ENCODE measurements at regions not wholly inside any gene's neighbourhood (a gene's known extent, or its start where the extent isn't known, plus 50 kb on each side); places are given as distances from the start of the nearest gene placed in this dataset.

- H3K56ac ChIP-seq (ENCODE audit: insufficient read length, low read depth, low read length) = no peak overlapping the region
- H3K27ac ChIP-seq (ENCODE audit: insufficient read length, low read depth, low read length) = no peak overlapping the region
- H3K9me3 ChIP-seq (ENCODE audit: control insufficient read depth, low read depth, low read length) = no peaks in the 10 kb centered on the region
- H3K79me1 ChIP-seq (ENCODE audit: insufficient read depth, low read depth, low read length, poor library complexity, severe bottlenecking) = no peaks in the 10 kb centered on the region
- H2BK15ac ChIP-seq (ENCODE audit: low read depth, low read length) = peak overlapping the region; percentile 62; the same call in 1 of the 2 replicates
- WGBS (ENCODE audit: extremely low coverage, insufficient read length, low lambda C conversion rate) = no CpG with 5 or more reads among the region's 2 CpGs
- no peak overlapping the region for H3K14ac ChIP-seq (ENCODE audit: insufficient read depth, low read length)
- no peak overlapping the region for H2AFZ ChIP-seq (ENCODE audit: low read length)
- no peak overlapping the region for H3K18ac ChIP-seq (ENCODE audit: insufficient read length, low read depth, low read length)
- no peak overlapping the region for H3K4ac ChIP-seq (ENCODE audit: low read depth, low read length)
- H2BK5ac ChIP-seq (ENCODE audit: insufficient read length, low read length) = no peak overlapping the region
- no peak overlapping the region for H3K4me2 ChIP-seq (ENCODE audit: insufficient read depth, insufficient read length, low read length)
- H3K36me3 Mint-ChIP-seq (ENCODE audit: insufficient read depth in 1 of 3, low read depth in 3 of 3) = no peaks in the 10 kb centered on the region
- H3K9me3 Mint-ChIP-seq = no peaks in the 10 kb centered on the region
- no peak overlapping the region for H3K4me3 Mint-ChIP-seq
- H2BK120ac ChIP-seq (ENCODE audit: low read depth, low read length, poor library complexity, severe bottlenecking) = no peak overlapping the region
- no peaks in the 10 kb centered on the region for H3K27me3 Mint-ChIP-seq (ENCODE audit: low read depth)
- H3K4me1 Mint-ChIP-seq = no peaks in the 10 kb centered on the region
- no peaks in the 10 kb centered on the region for H4K20me1 ChIP-seq (ENCODE audit: control insufficient read depth, insufficient read depth, insufficient read length)
- no peaks in the 10 kb centered on the region for H3K23me2 ChIP-seq (ENCODE audit: insufficient read length, low read depth, low read length, poor library complexity, severe bottlenecking)
- H3K9ac ChIP-seq (ENCODE audit: extremely low read depth, insufficient read length, low read length) = no peak overlapping the region
- no peak overlapping the region for H2BK12ac ChIP-seq (ENCODE audit: insufficient read length, low read depth, low read length)
- H3T11ph ChIP-seq (ENCODE audit: low read length) = no peak overlapping the region
- no peaks in the 10 kb centered on the region for H3K27me3 ChIP-seq (ENCODE audit: insufficient read depth, low read length)
- H2BK20ac ChIP-seq (ENCODE audit: low read depth, low read length, poor library complexity, severe bottlenecking) = no peak overlapping the region
- H2AK5ac ChIP-seq (ENCODE audit: insufficient read length, low read length) = no peak overlapping the region
- no peak for TF ChIP-seq CTCF (conservative IDR thresholded peaks at IDR 0.05)
- no peak overlapping the region for H3K27ac Mint-ChIP-seq
- no peak overlapping the region for H4K8ac ChIP-seq (replicated peaks; ENCODE audit: insufficient read length, low read depth, low read length)
- no peaks in the 10 kb centered on the region for H3K79me2 ChIP-seq (ENCODE audit: insufficient read depth, low read length)
- DNase-seq = peak; percentile 11
- no peak overlapping the region for H3K23ac ChIP-seq (ENCODE audit: insufficient read length, low read depth, low read length)
- no peaks in the 10 kb centered on the region for H3K4me1 ChIP-seq (ENCODE audit: insufficient read depth, low read length)
- H4K5ac ChIP-seq (ENCODE audit: insufficient read length, low read depth, low read length) = no peak overlapping the region
- no peak overlapping the region for H4K91ac ChIP-seq (ENCODE audit: insufficient read length, low read depth, low read length)
Measured at GRCh38 chr16:22652463-22652845, 141.8 kb downstream of the NPIPB5 start.
